ENCODE measurements at regions not wholly inside any gene's neighbourhood (a gene's known extent, or its start where the extent isn't known, plus 50 kb on each side); places are given as distances from the start of the nearest gene placed in this dataset.

DNA sequence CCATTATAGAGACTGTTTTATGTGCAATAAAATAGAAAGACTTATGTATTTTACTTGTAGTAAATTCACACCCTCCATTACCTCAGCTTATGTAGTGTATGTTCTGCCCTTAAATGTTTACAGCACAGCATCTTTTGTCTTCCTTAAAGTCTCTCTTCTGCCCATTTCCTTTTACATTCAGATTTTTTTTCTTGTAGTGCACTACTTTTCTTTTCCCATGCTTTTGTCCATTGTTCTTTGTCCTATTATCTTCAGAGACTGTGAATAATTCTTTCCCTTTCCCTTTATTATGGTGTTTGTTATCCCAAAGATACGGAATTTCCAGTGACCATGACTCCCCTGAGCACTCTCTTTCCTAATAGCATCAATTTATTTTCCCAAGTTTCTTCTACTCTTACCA lies 66.1 kb upstream of the TYRP1 start:
- Histone ChIP-seq H3K36me3 (replicated peaks; ENCODE audit: insufficient read depth, low read depth) (no peaks in the 10 kb centered on the region), H3K27me3 (no peaks in the 10 kb centered on the region), H3K4me2 (no peak overlapping the region), H3K9me3 (ENCODE audit: low read depth) (no peaks in the 10 kb centered on the region), H3K4me1 (ENCODE audit: insufficient read depth) (no peaks in the 10 kb centered on the region), H2AFZ (no peak overlapping the region), H3K79me2 (no peaks in the 10 kb centered on the region), H3K9me2 (replicated peaks; ENCODE audit: insufficient read depth) (no peaks in the 10 kb centered on the region), H3K4me3 (no peak overlapping the region), H4K20me1 (ENCODE audit: insufficient read depth, poor library complexity, severe bottlenecking) (no peaks in the 10 kb centered on the region), H3K27ac (no peak overlapping the region)
- TF ChIP-seq CTCF (IDR thresholded peaks at IDR 0.05; ENCODE audit: poor library complexity) (no peak), EZH2 (IDR thresholded peaks at IDR 0.05; ENCODE audit: borderline replicate concordance) (no peak), EZH2phosphoT487 (IDR thresholded peaks at IDR 0.05; ENCODE audit: low read depth, severe bottlenecking, unreplicated experiment) (no peak)
- WGBS (ENCODE audit: low lambda C conversion rate, missing lambda C conversion rate), result 59% methylated on average over 1 of the region's 1 CpG
- no peak for DNase-seq (ENCODE audit: low spot score)

GRCh38 chr9:12628546-12628945 lies 64.6 kb upstream of the TYRP1 start:
- no peak for DNase-seq (ENCODE audit: low spot score)
- no peaks in the 10 kb centered on the region for H3K79me2 ChIP-seq
- TF ChIP-seq EZH2 (IDR thresholded peaks at IDR 0.05; ENCODE audit: borderline replicate concordance), result no peak
- H2AFZ ChIP-seq, result no peak overlapping the region
- H3K27me3 ChIP-seq, result no peaks in the 10 kb centered on the region
- WGBS (ENCODE audit: low lambda C conversion rate, missing lambda C conversion rate), result 92% methylated on average over 1 of the region's 1 CpG
- H4K20me1 ChIP-seq (ENCODE audit: insufficient read depth, poor library complexity, severe bottlenecking), result no peaks in the 10 kb centered on the region
- no peak overlapping the region for H3K4me2 ChIP-seq
- H3K4me3 ChIP-seq, result no peak overlapping the region
- H3K9me2 ChIP-seq (replicated peaks; ENCODE audit: insufficient read depth), result no peaks in the 10 kb centered on the region
- H3K4me1 ChIP-seq (ENCODE audit: insufficient read depth), result no peaks in the 10 kb centered on the region
- no peaks in the 10 kb centered on the region for H3K9me3 ChIP-seq (ENCODE audit: low read depth)
- no peak overlapping the region for H3K27ac ChIP-seq
- no peaks in the 10 kb centered on the region for H3K36me3 ChIP-seq (replicated peaks; ENCODE audit: insufficient read depth, low read depth)

- Histone ChIP-seq H3K4me1 (ENCODE audit: insufficient read depth) (no peaks in the 10 kb centered on the region), H3K4me2 (no peak overlapping the region), H3K9me2 (replicated peaks; ENCODE audit: insufficient read depth) (no peaks in the 10 kb centered on the region), H3K36me3 (replicated peaks; ENCODE audit: insufficient read depth, low read depth) (no peaks in the 10 kb centered on the region), H4K20me1 (ENCODE audit: insufficient read depth, poor library complexity, severe bottlenecking) (no peaks in the 10 kb centered on the region), H3K79me2 (no peaks in the 10 kb centered on the region), H2AFZ (no peak overlapping the region), H3K27ac (no peak overlapping the region), H3K27me3 (no peaks in the 10 kb centered on the region), H3K9me3 (ENCODE audit: low read depth) (no peaks in the 10 kb centered on the region), H3K4me3 (no peak overlapping the region)
- TF ChIP-seq EZH2 (IDR thresholded peaks at IDR 0.05; ENCODE audit: borderline replicate concordance) (no peak), EZH2phosphoT487 (IDR thresholded peaks at IDR 0.05; ENCODE audit: low read depth, severe bottlenecking, unreplicated experiment) (no peak), CTCF (IDR thresholded peaks at IDR 0.05; ENCODE audit: poor library complexity) (no peak)
- no peak for DNase-seq (ENCODE audit: low spot score)
- WGBS (ENCODE audit: low lambda C conversion rate, missing lambda C conversion rate), result 77% methylated on average over 2 of the region's 2 CpGs
Observed at GRCh38 chr9:12629067-12629466, 64.1 kb upstream of the TYRP1 start.

DNA sequence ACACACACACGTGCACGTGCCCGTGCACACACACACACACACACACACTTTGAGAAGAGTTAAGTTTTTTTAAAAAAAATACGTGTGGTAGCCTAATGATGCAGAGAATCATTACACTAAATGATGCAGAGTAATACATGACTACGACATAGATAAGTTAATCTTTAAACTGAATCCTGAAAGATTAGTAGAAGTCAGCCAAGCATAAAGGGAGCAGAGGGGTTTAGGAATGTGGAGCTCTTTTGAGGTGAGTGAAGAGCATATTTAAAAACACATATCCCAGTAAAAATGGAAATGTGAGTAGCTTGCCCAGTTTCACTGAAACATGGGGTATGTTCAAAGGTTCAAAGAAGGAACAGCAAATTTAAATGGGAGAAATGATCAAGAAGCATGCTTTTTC lies 61.3 kb upstream of the TYRP1 start:
- Histone ChIP-seq H3K4me2 (no peak overlapping the region), H3K9me3 (ENCODE audit: low read depth) (no peaks in the 10 kb centered on the region), H3K4me1 (ENCODE audit: insufficient read depth) (no peaks in the 10 kb centered on the region), H4K20me1 (ENCODE audit: insufficient read depth, poor library complexity, severe bottlenecking) (no peaks in the 10 kb centered on the region), H2AFZ (no peak overlapping the region), H3K4me3 (no peak overlapping the region), H3K27me3 (no peaks in the 10 kb centered on the region), H3K36me3 (replicated peaks; ENCODE audit: insufficient read depth, low read depth) (no peaks in the 10 kb centered on the region), H3K9me2 (replicated peaks; ENCODE audit: insufficient read depth) (no peaks in the 10 kb centered on the region), H3K79me2 (no peaks in the 10 kb centered on the region), H3K27ac (no peak overlapping the region)
- WGBS (ENCODE audit: low lambda C conversion rate, missing lambda C conversion rate), result 67% methylated on average over 5 of the region's 5 CpGs
- TF ChIP-seq EZH2phosphoT487 (IDR thresholded peaks at IDR 0.05; ENCODE audit: low read depth, severe bottlenecking, unreplicated experiment) (no peak), EZH2 (IDR thresholded peaks at IDR 0.05; ENCODE audit: borderline replicate concordance) (no peak), CTCF (IDR thresholded peaks at IDR 0.05; ENCODE audit: poor library complexity) (no peak)
- DNase-seq (ENCODE audit: low spot score), result no peak

Measured in hepatocyte (in vitro differentiated cells).